GM21717 (cell line): ENCODE measurements at regions not wholly inside any gene's neighbourhood (a gene's known extent, or its start where the extent isn't known, plus 50 kb on each side); places are given as distances from the start of the nearest gene placed in this dataset.

Experiments
- ATAC-seq: cut with Tn5 transposase; IDR thresholded peaks from one replicate; pipeline ENCODE4 v1.9.1; 2021; ENCODE audit warnings: mild to moderate bottlenecking, moderate library complexity; ENCODE audit not compliant: unreplicated experiment

DNA sequence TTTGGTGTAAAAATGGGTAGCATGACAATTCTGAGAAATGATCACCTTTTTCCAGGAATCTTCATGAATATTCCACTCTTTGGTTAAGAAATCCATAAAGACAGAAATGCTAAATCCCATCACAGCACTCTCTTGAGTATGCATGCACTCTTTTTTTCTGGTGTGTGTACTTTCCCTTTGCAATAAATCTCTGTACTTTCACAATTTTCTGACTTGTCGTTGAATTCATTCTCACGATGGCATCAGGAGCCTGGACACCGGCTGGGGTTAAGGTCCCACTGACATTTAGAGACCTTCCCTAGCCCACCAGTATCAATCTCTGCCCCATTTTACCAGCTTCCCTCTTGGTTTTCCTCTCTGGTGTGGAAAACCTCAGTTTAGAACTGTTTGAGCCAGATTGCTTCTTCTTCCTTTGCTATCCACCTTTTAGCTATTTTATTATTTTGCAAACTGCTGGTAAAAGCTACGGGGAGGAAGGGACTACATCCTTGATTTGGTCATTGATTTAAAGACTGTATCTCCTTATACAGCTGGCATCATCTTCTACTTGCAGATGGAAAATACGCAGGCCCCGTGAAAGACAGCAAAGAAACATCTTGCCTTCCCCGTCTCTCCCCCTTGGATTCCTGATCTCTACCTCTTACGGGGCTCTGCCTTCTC lies 59.9 kb upstream of the ZFR start:
- ATAC-seq = no peak

DNA sequence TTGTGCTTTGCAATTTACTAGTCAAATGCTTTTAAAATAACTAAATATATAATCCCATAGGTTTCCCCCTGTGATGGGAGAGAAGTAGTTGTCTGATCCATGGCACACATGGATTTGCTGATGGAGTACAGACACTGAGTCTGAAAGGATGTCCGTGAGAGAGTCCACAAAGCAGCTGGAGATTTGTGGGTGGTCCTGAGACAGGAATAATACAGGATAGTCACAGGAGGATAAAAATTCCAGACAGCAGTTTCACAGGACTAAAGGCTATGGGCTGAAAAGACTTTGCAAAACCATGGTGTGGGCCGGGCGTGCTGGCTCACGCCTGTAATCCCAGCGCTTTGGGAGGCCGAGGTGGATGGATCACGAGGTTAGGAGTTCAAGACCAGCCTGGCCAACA lies 58.7 kb upstream of the ZFR start:
- ATAC-seq = no peak

DNA sequence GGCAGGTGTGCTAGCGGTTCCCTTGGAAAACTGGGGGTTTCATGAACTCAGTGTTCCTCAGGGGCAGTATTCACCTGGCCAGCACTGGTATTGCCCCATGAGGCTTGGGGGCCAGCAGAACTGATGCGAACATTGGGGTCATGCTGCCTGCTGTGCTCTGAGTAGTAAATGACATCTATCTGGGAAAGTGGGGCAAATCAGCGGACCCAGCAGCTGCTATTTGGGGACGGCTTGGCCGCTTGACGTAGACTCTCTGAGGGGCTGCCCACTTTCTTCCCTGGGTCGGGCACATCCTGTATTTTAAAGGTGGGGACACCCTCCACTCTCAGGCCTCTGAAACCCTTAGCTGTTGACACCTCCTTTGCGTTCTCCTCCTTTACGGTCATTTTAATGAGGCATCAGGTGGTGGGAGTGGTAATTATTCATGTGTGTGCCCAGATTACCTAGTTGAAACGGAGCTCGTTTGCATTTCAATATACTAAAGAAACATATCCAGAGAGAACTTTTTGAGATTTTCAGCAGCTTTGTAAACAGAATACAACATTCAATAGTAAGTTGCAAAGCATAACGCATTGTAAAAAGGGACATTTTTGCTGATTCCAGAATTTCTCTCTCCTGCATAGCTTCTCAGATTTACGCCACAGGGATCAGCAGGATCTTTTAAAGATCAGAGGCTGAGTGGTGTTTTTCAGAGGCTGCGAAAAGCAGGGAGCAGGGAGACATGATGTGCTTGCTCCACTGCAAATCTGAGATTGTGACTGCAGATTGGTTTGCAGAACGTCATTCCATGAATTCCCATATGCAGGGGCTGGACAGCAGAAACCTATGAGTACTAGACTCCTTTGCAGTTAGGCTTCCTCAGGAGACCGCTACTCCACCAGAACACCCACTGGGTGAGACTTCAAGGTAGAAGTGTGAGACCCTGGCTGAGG lies 56.8 kb upstream of the ZFR start:
- ATAC-seq = no peak

GRCh38 chr5:32500181-32500580 lies 55.6 kb upstream of the ZFR start:
- no peak for ATAC-seq

- no peak for ATAC-seq
Measured at GRCh38 chr5:32499261-32499660, 54.7 kb upstream of the ZFR start.

DNA sequence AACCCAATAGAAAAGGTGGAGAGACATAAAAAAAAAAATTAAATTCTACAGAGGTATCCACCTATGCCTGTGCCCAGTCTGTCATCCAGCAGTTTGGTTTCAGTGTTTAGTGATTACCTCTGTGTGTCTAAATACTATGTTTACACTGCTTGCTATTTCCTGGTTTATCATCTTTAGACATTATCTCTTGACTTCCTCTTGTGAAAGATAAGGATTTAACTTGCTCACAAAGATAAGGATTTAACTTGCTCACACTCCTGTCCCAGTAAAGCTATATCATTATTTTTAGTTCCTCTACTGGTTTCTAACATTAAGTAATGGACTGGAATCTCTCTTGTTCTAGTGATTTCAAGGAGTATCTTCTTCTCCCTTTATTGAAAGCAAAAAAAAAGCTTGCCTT lies 53.9 kb upstream of the ZFR start:
- ATAC-seq = no peak

GRCh38 chr5:32496104-32496503 lies 51.6 kb upstream of the ZFR start:
- ATAC-seq = no peak

- no peak for ATAC-seq
Measured at GRCh38 chr5:32494827-32495226, 50.3 kb upstream of the ZFR start.
